ENCODE measurements at regions not wholly inside any gene's neighbourhood (a gene's known extent, or its start where the extent isn't known, plus 50 kb on each side); places are given as distances from the start of the nearest gene placed in this dataset.

GRCh38 chr9:20016611-20017010 lies 227.8 kb upstream of the SLC24A2 start:
- H3K36me3 ChIP-seq (ENCODE audit: control insufficient read depth, insufficient read depth, low read length): no peaks in the 10 kb centered on the region
- H2AFZ ChIP-seq (replicated peaks; ENCODE audit: low read length, poor library complexity): no peak overlapping the region
- POLR2A ChIA-PET (ENCODE audit: unreplicated experiment): no interaction called here
- no peak overlapping the region for H3K27ac ChIP-seq (ENCODE audit: insufficient read depth, low read length)
- no peak overlapping the region for H2BK20ac ChIP-seq (ENCODE audit: low read depth, low read length)
- no peak overlapping the region for H3K23ac ChIP-seq (ENCODE audit: low read depth, low read length)
- no peak for TF ChIP-seq NFE2L2 (IDR thresholded peaks at IDR 0.05; ENCODE audit: low read depth, low read length)
- no peak for TF ChIP-seq SMC3 (IDR thresholded peaks at IDR 0.05; ENCODE audit: low read depth, low read length)
- TF ChIP-seq BHLHE40 (IDR thresholded peaks at IDR 0.05; ENCODE audit: low read depth, low read length): no peak
- no peak for TF ChIP-seq CTCF (conservative IDR thresholded peaks at IDR 0.05; ENCODE audit: low read depth, low read length)
- TF ChIP-seq POLR2A (IDR thresholded peaks at IDR 0.05; ENCODE audit: low read depth, low read length): no peak
- TF ChIP-seq RFX5 (IDR thresholded peaks at IDR 0.05; ENCODE audit: low read depth, low read length): no peak
- TF ChIP-seq CHD1 (IDR thresholded peaks at IDR 0.05; ENCODE audit: low read depth, low read length): no peak
- no peak for TF ChIP-seq RCOR1 (IDR thresholded peaks at IDR 0.05; ENCODE audit: insufficient replicate concordance, low read length)
- H3K4ac ChIP-seq (ENCODE audit: low read depth, low read length): no peak overlapping the region
- DNase-seq (no peak), ATAC-seq (ENCODE audit: low read depth) (no peak)
- H3K27me3 ChIP-seq (ENCODE audit: control insufficient read depth, insufficient read depth, low read length): no peaks in the 10 kb centered on the region
- dilution Hi-C loops (cut with HindIII; ENCODE audit: low sequenced_read_pairs, unreplicated experiment) (no loop called here), in situ Hi-C loops (cut with MboI; ENCODE audit: low sequenced_read_pairs) (no loop called here), intact Hi-C loops (cut with micrococcal nuclease) (no loop called here)
- no peak overlapping the region for H4K91ac ChIP-seq (ENCODE audit: insufficient read depth, low read depth, low read length)
- H3K56ac ChIP-seq (ENCODE audit: extremely low read depth, insufficient read depth, low read length): no peak overlapping the region
- H3K4me3 ChIP-seq (ENCODE audit: insufficient read depth, low read depth, low read length): no peak overlapping the region
- H2BK15ac ChIP-seq (ENCODE audit: low read depth, low read length): no peak overlapping the region
- H4K20me1 ChIP-seq (ENCODE audit: insufficient read depth, low read length): no peaks in the 10 kb centered on the region
- no peak overlapping the region for H3K4me2 ChIP-seq (ENCODE audit: low read depth, low read length)
- H4K5ac ChIP-seq (ENCODE audit: low read depth, low read length): no peak overlapping the region
- no peak overlapping the region; the same call in 1 of the 2 replicates for H3K14ac ChIP-seq (replicated peaks; ENCODE audit: low read depth, low read length)
- no peaks in the 10 kb centered on the region for H3K9me3 ChIP-seq (ENCODE audit: control insufficient read depth, insufficient read depth, low read length)
- no peak overlapping the region for H2BK5ac ChIP-seq (ENCODE audit: low read depth, low read length, poor library complexity, severe bottlenecking)
- H4K8ac ChIP-seq (ENCODE audit: low read depth in 2 of 2, low read length in 2 of 2): no peak overlapping the region
- H2AK5ac ChIP-seq (ENCODE audit: low read depth, low read length): no peak overlapping the region
- no peak overlapping the region for H2BK120ac ChIP-seq (ENCODE audit: low read depth, low read length)
- H3K18ac ChIP-seq (ENCODE audit: low read depth, low read length): no peak overlapping the region
- no peak overlapping the region for H3K9ac ChIP-seq (ENCODE audit: low read depth, low read length)
- CTCF ChIA-PET: no interaction called here
- no peaks in the 10 kb centered on the region for H3K9me1 ChIP-seq (ENCODE audit: insufficient read depth, low read length)
- no TSS peak for BruUV-seq (replicated peaks)
- H2AK9ac ChIP-seq (replicated peaks; ENCODE audit: low read depth, low read length, poor library complexity): no peak overlapping the region
- no peaks in the 10 kb centered on the region for H3K4me1 ChIP-seq (ENCODE audit: control insufficient read depth, insufficient read depth, low read length)
- H3K79me1 ChIP-seq (ENCODE audit: low read depth in 1 of 2, low read length in 2 of 2): no peaks in the 10 kb centered on the region
- no CpG with 5 or more reads among the region's 1 CpG for WGBS, 2 experiments (ENCODE audit: extremely low coverage in 2 of 2, insufficient read length in 1 of 2)
